ENCODE measurements at regions not wholly inside any gene's neighbourhood (a gene's known extent, or its start where the extent isn't known, plus 50 kb on each side); places are given as distances from the start of the nearest gene placed in this dataset.

GRCh38 chr2:19835781-19836281 is 66.0 kb downstream of the TTC32 start:
- DNase-seq: no peak
- no peaks in the 10 kb centered on the region for H3K36me3 ChIP-seq
- intact Hi-C loops (cut with DNase I; ENCODE audit: low total_unique reads): no loop called here
- H3K9me3 ChIP-seq: peaks cover 0 to 3% (median 0%) of the 10 kb centered on the region in 8 donors
- H3K27me3 ChIP-seq (replicated peaks in 1 of 7): peaks cover 0 to 6% (median 0%) of the 10 kb centered on the region in 7 donors
- no peak overlapping the region for H3K4me3 ChIP-seq
- H3K4me1 ChIP-seq: no peaks in the 10 kb centered on the region
- TF ChIP-seq, protein P1, sequence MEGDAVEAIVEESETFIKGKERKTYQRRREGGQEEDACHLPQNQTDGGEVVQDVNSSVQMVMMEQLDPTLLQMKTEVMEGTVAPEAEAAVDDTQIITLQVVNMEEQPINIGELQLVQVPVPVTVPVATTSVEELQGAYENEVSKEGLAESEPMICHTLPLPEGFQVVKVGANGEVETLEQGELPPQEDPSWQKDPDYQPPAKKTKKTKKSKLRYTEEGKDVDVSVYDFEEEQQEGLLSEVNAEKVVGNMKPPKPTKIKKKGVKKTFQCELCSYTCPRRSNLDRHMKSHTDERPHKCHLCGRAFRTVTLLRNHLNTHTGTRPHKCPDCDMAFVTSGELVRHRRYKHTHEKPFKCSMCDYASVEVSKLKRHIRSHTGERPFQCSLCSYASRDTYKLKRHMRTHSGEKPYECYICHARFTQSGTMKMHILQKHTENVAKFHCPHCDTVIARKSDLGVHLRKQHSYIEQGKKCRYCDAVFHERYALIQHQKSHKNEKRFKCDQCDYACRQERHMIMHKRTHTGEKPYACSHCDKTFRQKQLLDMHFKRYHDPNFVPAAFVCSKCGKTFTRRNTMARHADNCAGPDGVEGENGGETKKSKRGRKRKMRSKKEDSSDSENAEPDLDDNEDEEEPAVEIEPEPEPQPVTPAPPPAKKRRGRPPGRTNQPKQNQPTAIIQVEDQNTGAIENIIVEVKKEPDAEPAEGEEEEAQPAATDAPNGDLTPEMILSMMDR (IDR thresholded peaks at IDR 0.05 in 8 of 11, conservative IDR thresholded peaks at IDR 0.05 in 3 of 11): no peak
- TF ChIP-seq POLR2AphosphoS5 (IDR thresholded peaks at IDR 0.05) (no peak), POLR2A (IDR thresholded peaks at IDR 0.05) (no peak)
- H3K27ac ChIP-seq: no peak overlapping the region
- WGBS, 5 donors: 48 to 78% (median 67%) methylated on average over 6 of the region's 6 CpGs

- Histone ChIP-seq H3K9me3 (peaks cover 0 to 3% (median 0%) of the 10 kb centered on the region in 8 donors), H3K27ac (no peak overlapping the region), H3K36me3 (no peaks in the 10 kb centered on the region), H3K4me1 (no peaks in the 10 kb centered on the region), H3K4me3 (no peak overlapping the region), H3K27me3 (replicated peaks in 1 of 7) (peaks cover 0 to 7% (median 0%) of the 10 kb centered on the region in 7 donors)
- intact Hi-C loops (cut with DNase I; ENCODE audit: low total_unique reads): no loop called here
- TF ChIP-seq POLR2A (IDR thresholded peaks at IDR 0.05): no peak
- TF ChIP-seq, protein P1 (IDR thresholded peaks at IDR 0.05 in 8 of 11, conservative IDR thresholded peaks at IDR 0.05 in 3 of 11): no peak
- no peak for TF ChIP-seq POLR2AphosphoS5 (IDR thresholded peaks at IDR 0.05)
- no peak for DNase-seq
- 19 to 34% (median 24%) methylated on average over 3 of the region's 3 CpGs for WGBS, 5 donors
Measured at GRCh38 chr2:19833978-19834377, 67.8 kb downstream of the TTC32 start.

DNA sequence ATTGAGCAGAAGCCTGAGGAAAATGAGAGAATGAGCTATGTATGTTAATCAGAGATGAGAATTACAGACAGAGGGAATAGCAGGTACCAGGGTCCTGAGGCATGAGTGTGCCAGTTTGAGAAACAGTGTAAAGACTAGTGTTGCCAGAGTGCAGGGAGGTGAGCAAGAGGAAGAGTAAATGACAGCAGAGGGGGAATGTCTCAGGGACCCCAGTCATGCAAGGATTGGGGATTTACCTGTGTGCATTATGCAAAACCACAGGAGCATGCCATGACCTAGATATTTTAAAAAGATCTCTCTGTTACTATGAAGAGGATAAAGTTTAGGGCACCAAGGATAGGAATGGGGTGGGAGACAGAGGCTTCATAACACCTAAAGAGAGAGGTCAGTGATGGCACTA is 72.1 kb downstream of the TTC32 start:
- intact Hi-C loops (cut with DNase I; ENCODE audit: low total_unique reads): no loop called here
- no peak overlapping the region for H3K4me3 ChIP-seq
- no peak for TF ChIP-seq POLR2A (IDR thresholded peaks at IDR 0.05)
- TF ChIP-seq, protein P1 (IDR thresholded peaks at IDR 0.05 in 8 of 11, conservative IDR thresholded peaks at IDR 0.05 in 3 of 11): no peak
- no peaks in the 10 kb centered on the region for H3K36me3 ChIP-seq
- H3K27me3 ChIP-seq (replicated peaks in 1 of 7): peaks cover 0 to 9% (median 0%) of the 10 kb centered on the region in 7 donors
- H3K9me3 ChIP-seq: peaks cover 0 to 3% (median 0%) of the 10 kb centered on the region in 8 donors
- H3K4me1 ChIP-seq: no peaks in the 10 kb centered on the region
- H3K27ac ChIP-seq: no peak overlapping the region
- no peak for DNase-seq

- intact Hi-C loops (cut with DNase I; ENCODE audit: low total_unique reads): no loop called here
- H3K9me3 ChIP-seq: peaks cover 0 to 3% (median 0%) of the 10 kb centered on the region in 8 donors
- no peak for DNase-seq
- peaks cover 0 to 16% (median 0%) of the 10 kb centered on the region in 7 donors for H3K27me3 ChIP-seq (replicated peaks in 1 of 7)
- no peaks in the 10 kb centered on the region for H3K36me3 ChIP-seq
- no peaks in the 10 kb centered on the region for H3K4me1 ChIP-seq
- TF ChIP-seq POLR2AphosphoS5 (IDR thresholded peaks at IDR 0.05) (no peak), POLR2A (IDR thresholded peaks at IDR 0.05) (no peak)
- TF ChIP-seq, protein P1 (IDR thresholded peaks at IDR 0.05 in 8 of 11, conservative IDR thresholded peaks at IDR 0.05 in 3 of 11): no peak
- H3K4me3 ChIP-seq: no peak overlapping the region
- no peak overlapping the region for H3K27ac ChIP-seq
Measured at GRCh38 chr2:19826874-19827273, 74.9 kb downstream of the TTC32 start.
